NCI-H2196 treated with DMSO at 0.1 percent for 48 hours (cell line): ENCODE measurements at regions not wholly inside any gene's neighbourhood (a gene's known extent, or its start where the extent isn't known, plus 50 kb on each side); places are given as distances from the start of the nearest gene placed in this dataset.

ENCODE experiments used
- DNase-seq: peaks from one replicate; lab custom pipeline; 2025; ENCODE audit not compliant: unreplicated experiment; lab: John Stamatoyannopoulos, UW

DNA sequence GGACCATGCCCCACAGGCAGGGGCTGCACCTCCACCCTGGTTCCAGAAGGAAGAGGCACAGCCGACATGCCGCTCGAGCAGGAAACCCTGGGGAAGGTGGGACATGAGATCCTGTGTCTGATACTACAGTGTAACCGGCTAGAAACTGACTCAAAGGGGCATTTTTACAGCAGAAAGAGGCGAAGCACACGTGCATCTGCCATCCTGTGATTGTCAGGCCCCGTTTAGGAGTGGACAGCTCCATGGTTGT lies 62.7 kb downstream of the SIK1 start:
- DNase-seq: no peak

DNA sequence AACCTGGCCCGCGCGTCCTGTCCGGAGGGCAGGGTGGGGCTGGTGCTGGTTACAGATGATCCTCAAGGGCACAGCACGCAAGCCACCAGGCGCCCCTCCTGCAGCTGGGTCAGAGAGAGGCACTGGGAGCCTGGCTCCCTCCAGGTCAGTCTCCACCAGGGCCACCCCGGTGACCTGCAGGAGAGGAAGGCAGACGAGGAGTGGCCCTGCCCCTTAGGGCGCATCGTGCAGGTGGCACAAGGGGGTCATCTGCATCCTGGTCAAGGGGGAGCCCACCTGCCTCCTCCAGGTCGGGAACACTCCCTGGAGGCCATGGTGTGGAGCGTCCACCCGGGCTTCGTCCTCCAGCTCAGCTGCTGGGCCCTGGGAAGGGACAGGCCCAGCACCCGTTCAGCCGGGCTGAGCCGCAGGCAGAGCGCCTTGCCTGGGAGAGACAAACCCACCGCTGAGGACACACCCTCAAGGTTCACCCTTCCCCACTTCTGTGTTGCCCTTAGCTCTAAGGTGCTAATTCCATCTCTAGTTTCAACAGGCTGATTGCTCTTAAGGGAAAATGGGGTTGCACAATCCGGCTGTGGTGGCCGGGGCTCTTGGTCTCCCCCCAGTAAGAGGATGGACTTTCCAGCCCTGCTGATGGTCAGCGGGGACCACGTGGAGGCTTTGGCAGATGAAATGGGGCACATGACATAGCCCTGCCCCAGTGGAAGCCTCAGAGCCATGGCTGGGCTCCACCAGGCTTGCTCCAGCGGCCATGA lies 63.2 kb downstream of the SIK1 start:
- no peak for DNase-seq

DNA sequence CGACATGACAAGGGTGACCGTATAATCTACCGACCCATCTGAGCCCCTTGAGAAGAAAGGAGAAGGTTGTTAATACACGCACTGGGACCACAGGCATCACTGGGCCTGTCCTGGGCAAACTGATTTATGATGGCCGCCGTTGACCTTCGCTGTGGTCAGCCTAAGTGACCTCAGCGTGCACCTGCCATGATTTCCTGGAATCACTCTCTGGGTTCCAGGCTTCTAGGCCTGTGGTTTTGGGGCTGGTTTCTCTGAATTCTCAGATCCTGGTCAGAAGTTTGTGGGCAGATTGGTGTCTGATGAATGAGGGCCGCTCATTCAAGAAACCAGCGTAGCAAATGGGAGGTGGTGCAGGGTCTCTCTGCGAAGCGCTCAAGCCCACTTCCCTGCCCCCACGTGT lies 64.0 kb downstream of the SIK1 start:
- no peak for DNase-seq

DNA sequence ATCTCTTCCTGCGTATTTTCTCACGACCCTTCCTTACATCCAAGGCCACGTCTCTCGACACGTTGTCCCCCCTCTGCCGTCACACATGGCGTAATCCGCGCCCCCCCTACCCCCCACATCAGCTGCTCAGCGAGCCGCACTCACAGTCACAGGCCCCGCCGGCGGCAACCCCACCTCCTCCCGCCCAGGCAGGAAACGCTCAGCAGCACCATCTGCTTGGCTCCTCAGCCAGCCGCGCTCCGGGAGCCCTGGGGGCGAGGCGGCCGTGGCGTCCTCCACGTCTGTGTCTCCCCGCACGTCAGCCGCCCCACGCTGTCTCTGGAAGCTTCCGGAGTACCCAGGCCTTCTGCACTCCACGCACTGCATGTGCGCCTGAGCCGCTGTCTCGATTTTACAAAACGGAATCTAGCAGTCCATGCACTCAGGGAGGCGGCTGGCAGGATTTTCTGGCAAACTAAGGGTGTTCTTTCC lies 64.6 kb downstream of the SIK1 start:
- peak; percentile 54 for DNase-seq

DNA sequence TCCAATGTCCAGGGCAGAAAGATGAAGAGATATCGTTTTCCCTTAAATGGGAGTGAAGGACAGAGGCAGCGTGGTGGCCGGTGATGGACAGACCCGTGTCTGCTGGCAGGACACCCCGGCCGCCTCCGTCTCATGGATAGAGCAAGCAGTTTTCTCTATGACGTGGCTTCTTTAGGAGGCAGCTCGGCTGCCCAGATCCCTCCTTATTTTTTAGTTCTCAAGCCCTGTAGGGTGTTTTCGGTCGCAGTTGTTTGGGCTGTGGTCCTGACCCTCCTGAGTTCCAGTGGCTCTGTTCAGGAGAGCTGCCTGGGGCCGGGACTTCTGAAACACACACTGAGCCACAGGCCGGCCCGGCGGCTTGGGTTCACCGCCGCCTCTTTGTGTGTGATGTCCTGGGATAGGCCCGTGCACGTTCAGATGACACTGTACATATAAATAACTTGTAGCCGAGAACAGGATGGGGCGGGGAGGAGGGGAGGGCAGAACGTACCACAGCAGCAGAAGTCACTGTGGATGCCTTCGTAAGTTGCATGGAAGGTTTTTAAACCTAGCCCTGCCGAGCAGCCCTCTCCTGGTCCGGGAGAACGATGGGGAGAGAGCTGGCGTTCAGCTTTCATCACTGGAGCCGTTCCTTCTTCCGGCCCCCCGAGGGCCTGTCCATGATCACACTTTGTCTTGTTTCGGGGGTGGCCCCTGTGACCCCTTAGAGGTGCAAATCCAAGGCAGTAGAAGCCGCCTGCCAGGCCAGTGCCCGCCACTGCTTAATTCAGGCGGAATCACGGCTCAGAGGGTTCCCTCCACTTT lies 65.2 kb downstream of the SIK1 start:
- DNase-seq: no peak

DNA sequence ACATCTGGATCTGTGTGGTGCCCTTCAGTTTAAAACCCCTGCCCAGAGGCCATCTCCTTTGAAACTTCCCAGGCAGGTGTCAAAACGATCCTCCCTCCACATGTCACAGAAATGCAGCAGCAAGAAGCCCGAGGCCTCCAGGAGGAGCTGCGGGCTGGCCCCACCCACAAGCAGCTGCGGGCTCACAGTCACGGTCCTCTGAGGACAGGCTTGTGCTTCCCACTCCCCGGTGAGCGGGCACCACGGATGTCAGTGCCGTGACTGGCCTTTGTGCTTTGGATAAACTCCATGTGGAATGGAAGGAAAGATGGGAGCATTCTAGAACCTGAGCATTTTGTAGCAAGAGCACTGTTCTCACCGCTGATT lies 65.8 kb downstream of the SIK1 start:
- peak; percentile 50 for DNase-seq

DNA sequence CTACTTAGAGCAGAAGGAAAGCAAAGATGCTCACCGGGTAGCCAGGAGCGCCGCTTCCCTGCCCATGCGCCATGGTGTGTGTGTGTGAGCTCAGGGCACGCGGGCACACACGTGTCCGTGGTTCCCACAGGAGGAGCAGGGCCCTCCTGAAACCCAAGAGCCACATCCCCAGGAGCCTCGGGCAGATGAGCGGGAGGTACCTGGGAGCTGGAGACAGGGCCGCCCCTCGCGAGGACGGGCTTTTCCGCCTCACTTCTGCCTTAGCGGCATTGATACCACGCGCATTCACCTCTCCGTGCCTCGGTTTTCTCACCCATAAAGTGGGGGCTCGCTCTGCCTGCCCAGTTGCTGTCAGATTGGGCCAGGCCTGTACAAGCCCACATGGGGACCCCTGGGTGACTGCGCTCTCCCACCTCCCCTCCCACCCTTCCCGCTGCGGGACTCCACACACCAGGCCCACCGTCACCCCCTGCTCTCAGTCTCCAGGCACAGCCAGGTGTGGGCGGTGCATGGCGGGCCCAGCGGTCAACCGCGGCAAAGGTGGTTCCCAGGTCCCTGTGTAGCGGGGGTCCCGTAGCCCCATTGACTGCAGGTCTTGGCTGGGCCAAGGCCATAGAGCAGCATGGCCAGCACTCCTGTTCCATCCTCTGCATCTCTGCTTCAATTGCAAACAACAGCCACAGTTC lies 66.3 kb downstream of the SIK1 start:
- DNase-seq: no peak

DNA sequence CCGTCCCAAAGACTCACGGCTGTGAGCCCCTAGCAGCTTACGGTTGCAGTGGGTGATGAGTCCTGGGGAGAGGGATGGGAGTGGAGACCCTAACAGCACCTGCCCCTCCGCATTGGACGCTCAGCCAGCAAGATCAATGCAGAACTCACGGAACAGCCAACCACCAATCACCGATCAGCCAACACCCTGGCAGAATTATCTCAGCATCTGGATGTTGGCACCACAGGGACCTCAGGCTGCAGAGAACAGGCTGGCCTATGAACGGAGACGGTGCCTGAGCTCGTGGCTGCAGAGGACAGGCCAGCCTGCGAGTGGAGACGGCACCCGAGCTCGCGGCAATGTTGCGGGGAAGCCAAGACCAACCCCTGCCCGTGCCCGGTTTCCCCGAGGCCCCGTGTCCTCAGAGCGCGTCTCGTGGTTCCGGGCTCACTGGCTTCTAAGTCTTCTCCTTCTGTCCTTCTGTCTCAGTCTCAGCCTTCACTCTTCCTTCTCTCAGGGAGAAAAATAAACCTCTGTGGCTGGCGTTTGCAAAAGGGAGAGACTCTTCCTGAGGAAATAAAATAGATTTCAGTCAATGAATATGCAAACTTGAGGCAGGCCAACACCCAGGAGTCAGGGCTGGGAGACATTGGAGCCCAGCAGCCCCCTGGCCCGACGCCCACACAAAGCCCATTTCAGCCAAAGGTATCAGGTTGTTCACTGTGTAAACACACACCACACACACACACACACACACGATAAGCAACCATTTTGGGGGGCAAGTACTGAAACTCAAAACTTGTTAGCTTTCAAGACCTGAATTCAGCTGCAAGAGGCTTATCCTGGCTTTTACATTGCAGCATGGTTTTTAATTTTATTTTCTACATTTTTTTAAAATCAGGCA lies 67.8 kb downstream of the SIK1 start:
- no peak for DNase-seq

DNA sequence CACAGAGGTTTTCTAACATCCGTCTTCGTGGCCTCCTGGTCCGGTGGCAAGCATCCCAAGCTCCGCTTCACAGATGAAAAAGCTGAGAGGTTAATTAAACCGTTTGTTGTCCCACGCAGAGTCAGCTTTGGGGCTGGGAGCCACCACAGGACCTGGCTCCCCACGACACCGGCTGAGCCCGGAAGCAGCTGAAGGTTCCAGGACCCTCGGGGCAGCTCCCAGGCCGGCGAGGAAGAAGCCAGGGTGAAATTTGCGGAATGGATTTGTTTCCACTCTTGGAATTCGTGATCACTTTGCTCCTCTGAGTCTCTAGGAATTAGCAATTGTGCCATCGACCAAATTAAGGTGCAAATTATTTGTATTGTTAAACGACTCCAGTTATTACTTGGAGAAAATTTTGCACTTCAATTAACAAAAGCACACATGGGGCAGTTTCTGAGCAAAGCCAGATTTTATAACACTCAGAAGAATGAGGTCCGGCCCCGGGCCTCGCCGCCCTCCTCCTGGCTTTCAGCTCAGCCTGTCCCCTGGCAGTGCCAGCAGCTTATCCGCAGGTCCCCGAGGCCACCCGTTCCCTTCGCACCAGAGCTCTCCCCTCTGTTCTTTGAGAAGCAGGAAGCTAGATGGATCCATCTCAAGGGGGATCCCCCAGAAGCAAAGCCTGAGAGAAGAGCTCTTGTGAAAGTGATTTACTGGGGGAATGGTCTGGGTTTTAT lies 69.1 kb downstream of the SIK1 start:
- no peak for DNase-seq

DNA sequence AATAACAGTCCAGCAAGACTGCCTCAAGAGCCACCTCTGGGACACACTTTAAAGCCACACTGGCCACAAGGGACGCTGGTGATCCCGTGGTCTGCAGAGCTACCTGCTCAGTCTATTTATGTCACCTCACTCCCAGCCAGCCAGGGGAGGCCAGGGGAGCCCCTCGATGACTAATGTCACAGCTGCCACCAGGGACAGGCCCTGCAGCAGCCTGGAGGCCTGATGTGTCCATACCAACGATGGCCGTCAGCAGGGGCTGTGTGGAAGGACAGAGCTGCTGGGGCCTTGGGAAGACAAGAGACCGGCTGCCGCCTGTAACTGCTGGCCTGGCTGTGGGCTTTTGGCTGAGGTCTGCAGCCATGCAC lies 71.0 kb downstream of the SIK1 start:
- DNase-seq: no peak

DNA sequence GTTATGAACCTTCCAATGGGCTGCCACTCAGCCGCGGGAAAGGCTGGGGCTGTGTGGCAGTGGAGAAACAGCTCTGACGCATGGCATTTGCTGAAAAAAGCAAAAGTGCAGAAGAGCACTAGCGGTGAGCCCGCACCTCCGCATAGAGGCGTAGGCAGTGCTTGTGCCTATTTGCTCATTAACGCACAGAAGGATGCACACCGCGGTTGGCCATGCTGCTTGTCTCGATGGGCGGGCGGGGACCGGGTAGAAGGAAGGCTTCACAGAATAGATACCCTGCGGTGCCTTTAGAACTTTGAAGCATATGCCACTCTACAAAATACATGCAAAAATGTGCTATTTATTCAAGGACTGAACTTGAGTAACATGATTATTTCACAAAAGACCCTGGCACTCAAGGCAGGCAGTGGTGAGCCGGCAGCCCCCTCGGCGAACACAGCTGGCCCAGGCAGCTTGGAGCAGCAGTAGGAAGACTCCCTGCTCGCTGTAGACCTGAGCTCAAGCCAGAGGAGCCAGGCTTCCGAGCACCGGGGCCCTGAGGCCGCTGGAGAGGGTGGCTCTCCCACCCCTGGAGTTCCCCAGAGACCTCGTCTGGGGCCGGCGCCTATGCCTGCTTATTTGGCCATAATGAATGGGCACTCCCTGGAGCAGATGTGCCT lies 71.5 kb downstream of the SIK1 start:
- DNase-seq: no peak

DNA sequence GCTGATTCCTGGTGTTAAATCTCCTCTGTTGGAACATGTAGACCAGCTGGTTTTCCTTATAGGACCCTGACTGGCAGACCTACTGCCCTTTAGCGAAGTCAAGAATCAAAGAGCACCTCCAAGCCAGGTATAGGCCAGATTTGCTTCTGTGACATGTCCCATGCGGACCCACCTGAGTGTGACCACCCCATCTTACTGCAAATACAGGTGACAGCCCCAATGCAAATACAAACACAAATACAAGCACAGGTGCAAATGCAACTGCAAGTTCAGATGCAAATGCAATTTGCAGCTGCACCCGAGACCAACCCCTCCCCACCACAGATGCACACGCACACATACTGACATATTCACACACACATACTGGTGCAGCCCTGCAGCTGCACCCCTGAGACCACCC lies 72.3 kb downstream of the SIK1 start:
- DNase-seq: no peak

DNA sequence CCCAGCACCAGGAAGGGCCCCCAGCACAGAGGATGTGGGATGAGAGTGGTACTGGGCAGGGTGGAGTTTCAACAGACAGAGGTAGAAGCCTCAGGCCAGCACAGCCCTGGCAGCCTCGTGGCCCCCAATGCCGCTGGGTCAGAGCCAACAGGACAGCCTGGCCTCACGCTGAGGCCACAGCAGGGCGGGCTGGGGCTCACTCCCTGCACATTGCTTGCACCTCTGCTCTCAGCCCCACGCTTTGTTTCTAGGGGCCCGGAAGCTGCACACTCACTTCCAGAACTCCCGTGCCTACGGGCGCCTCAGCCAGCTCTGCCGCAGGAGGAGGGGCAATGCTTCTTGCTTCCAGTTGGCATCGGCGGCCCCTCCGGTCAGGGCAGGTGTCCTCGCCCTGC lies 72.9 kb downstream of the SIK1 start:
- no peak for DNase-seq

DNA sequence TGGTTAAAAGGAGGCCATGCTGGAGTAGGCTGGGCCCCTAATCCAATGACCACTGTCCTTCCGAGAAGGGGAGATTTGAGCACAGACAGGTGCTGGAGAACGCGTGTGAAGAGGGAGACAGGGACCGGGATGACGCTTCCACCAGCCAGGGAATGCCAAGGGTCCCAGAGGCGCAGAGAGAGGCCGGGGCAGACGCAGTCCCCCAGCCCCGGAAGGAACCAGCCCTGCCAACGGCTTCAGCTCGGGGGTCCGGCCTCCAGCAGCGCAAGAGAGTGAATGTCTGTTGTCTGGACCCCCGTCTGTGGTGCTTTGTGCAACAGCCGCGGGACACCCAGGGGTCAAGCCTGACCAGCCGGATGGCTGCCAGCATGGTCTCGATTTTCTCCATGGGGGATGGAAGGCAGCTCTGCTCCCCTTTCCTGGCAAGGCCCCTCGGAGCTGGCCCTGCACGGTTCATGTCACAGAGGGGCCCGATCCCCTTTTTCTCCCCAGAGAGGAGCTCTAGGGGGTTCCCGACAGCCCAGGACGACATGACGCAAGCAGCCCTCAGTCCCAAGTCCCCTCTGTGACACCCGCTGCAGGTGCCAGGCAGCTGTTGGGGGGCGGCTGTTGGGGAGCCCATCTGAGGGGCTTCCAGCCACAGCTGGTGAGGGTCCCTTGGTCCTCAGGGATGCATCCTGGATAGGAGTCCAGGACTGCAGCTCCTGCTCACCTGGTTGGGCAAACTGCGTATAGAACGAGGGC lies 73.5 kb downstream of the SIK1 start:
- no peak for DNase-seq

DNA sequence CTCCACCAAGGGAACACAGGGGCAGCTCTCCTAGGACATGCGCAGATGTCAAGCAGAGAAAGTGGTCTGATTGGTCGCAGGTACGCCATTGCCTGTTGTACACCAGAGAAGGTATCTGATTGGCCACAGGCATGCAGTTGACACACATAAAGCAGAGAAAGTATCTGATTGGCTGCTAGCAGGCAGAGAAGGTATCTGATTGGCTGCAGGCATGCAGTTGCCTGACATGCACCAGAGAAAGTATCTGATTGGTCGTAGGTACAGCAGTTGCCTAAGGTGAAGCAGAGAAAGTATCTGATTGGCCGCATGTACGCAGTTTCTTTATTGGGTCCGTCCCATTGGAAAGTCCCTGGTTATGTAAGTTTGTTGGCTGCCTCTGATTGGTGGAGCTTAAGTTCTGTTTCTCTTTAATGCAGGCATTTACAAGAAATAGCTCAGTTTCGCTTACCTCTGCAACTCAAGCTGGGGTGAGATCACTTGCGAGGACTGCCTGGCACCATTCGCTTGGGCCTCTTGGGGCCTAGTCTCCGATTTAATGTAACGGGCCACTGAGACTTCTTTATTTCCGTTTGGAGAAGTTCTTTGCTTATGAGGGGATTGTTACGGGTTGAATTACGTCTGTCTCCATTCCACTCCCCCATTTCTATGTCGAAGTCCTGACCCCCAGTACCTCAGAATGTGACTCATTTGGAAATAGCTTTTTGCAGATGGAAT lies 74.2 kb downstream of the SIK1 start:
- DNase-seq: no peak

DNA sequence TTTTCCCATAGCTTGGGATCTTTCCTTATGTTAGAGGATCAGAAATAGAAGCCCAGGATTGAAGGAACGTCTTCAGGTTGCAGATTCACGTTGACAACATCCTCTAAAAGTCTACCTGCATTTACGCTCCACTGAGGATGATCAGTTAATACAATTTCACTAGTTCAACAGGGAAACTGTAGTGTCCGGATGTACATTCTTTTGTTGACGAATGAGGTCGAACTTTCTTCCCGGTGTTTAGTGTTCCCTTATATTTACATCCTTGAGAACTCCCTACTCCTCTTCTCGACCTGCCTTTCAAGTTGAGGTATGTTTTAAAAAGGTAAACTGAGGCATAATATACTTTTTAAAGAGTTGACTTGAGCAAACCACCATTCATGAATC lies 74.8 kb downstream of the SIK1 start:
- no peak for DNase-seq

DNA sequence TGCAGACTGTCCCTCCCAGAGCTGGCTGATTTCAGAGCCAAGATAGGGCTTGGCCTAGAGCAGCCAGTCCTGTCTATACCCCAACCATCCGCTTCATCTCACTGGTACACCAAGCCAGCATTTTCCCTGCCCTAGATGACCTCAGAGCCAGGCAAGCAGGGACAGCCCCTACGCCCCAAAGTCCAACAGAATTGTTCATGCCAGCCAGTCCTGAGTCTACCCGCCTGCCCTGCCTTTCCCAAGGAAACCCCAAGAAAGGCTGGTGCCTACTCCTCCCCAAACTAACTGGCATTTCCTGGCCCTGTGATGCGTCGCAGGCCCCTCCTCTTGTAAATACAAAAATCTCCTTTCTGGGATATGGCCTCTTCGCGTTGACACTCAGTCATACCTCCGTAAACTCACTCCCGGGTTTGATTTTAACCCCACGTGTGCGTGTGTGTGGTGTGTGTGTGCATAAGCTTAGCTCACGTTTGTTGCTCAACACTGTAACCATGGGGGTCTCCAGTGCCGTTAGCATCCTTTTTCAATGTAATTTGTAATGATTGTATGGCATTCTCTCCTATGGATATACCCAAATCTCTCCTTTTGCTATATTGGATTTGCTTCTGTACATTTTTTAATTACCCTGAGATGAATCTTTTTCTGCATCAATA lies 75.3 kb downstream of the SIK1 start:
- DNase-seq: no peak

DNA sequence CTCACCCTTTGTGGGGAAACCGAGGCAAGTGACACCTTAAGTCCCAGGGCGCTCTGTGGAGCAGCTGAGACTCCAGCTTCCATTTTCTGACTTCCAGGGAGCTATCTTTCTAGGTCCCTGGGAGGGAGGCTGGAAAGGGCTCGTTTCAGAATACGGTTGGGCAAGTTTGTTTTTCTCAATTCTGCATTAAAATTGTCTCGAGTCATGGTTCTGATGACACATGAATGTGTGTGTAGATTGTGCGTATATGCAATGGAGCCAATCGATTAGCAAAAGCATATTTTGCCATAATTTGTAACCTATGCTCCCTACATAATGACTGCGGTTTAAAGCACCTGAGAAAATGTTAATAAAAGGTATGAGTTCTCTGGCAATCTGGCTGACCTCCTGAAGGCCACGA lies 77.3 kb downstream of the SIK1 start:
- DNase-seq: no peak
